HG02943 (cell line): ENCODE measurements at regions not wholly inside any gene's neighbourhood (a gene's known extent, or its start where the extent isn't known, plus 50 kb on each side); places are given as distances from the start of the nearest gene placed in this dataset.
"Not testable (repeated sequence)": the region's sequence is repeated elsewhere in the genome, so short reads cannot be mapped to it uniquely, and the experiment has no call there.

Experiments used
- ATAC-seq: cut with Tn5 transposase; IDR thresholded peaks from one replicate; pipeline ENCODE4 v1.9.1; 2021; ENCODE audit warnings: mild to moderate bottlenecking, low read depth, moderate library complexity; ENCODE audit not compliant: unreplicated experiment

DNA sequence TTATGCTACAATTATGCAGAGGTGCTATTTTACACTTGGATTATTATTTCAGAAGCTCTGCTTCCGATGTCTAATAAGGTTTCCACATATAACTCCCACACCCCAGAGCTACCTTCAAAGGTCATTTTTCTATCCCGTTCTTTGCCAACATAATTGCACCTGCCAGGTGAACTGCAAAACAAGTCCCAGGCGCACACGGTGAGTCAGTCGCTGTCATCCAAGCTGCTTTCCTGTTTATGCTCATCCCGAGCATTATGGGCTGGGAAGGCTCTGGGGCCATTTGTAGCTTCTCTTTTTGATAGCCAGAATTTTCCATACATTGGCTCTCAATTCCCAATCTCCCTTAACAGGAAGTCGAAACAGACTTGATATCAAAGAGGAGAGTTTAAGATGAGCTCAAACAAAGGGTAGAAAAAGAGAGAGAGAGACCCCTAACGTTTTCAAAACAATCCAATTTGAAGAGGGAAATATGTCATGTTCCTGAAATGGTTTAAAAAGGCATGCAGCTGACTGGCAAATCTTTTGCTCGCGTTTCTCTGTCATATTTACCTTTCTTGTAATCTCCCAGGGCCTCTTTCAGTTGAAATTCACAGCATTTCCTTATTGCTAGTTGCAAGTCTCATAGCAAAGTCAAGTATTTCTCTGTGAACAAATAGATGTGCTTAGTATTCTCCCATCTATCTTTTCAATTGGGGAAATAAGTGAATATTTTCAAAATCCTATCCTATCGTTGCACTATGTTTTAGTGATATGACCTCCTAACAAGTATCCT, 815.9 kb downstream of the KCNA4 start:
- ATAC-seq: no peak

DNA sequence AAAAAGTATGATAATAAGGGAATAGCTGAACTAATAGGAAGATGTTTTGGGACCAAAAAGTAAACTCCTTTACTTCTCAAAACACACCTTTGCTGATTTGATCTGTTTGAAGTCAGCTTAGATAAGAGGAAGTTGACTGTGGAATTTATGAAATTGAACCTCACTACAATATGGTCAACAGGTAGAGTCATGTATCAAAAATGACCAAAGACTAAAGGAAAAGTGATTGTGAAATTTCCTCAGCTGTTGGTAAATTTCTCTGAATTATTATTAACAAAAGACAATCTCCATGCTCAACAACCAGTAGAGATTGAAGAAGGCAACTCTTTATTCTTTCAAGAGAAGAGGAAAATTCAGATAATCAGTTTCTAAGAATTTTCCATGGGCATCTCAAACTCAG, 826.5 kb downstream of the KCNA4 start:
- no peak for ATAC-seq

GRCh38 chr11:29187215-29187614, 829.6 kb downstream of the KCNA4 start:
- no peak for ATAC-seq

DNA sequence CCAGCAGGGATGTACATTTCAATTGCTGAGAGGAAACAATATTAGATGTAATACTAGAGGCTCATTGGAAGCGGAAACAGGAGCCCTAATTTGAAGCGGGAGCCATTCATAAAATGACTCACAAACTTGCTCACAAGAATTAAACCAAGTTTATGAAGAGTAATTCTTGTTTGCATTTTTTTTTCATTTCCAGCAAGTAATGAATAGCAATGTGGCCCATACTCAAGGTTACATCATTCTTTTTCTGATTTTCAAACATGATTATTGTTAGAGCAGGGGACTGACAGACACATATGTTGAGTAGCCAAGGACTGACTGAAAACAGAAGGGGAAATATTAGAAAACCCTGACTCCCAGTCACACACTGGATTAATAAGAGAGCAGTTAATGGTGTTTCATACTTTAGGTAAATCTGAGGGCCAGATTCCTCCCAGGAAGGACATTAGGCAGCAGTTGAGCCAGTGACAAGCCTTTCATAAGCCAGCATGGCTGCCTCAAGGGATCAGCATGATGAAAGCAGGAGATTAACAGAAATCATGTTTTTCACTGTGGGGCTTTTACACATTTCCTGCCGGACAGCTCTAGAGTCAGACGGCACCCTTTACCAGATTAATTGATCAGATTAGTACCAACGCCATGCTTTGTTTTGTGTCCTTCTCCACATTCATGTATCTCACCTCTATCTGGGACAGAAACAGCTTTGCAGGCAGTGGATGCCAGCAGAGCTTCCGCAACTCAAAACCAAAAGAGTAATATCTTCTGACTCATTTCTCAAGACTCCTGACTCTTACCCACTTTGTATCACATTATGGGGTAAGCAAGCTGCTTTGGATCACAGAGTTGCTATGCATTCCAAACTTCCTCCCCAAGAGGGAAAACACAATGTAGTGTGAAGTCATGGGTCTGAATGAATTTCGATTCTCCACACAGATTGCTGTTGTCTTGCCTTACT, 831.6 kb downstream of the KCNA4 start:
- no peak for ATAC-seq

- ATAC-seq: no peak
Measured at GRCh38 chr11:29183301-29183700, 833.5 kb downstream of the KCNA4 start.

- ATAC-seq: no peak
Measured at GRCh38 chr11:29173660-29174062, 843.2 kb downstream of the KCNA4 start.

DNA sequence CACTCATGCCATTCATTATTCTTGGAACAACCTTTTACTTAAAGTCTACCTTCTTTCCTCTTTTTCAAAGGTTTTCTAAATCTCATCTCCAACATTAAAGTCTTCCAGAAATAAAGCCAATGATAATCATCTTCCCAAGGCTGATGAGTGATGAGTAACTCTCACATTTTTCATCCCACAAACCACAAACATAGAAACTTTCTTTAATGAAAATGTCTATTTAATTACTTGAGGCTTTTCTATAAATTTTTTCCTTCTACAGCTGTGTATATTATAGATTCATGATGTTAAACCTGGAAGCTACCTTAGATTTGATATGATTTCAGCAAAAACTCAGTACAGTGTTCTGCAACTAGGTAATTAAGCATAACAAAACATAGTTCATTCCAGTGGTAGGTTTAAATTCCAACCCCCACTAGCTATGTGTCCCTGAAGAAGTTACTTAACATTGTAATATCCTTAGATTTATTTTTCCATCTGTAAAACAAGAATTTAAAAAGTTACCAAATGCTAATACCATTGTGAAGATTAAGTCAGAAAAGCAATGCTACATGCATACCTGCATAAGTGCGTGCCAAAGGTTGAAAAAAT, 845.4 kb downstream of the KCNA4 start:
- no peak for ATAC-seq

DNA sequence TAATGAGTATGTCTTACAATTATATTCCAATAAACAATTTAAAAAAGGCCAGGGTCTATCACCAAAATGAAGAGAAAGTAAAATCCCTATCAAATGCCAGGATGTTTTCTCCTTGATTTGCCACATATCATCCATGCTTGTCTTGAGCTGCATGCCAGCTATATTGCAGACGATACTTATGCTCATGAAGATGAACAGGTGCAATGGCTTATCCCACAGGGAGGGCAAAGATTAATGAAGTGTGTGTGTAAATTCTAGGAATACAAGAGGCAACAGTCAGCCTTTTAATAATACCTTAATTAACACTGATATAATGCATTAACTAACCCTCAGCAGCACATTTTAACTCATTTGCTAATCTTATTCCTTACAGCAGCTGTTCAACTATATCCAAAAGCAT, 850.5 kb downstream of the KCNA4 start:
- ATAC-seq: no peak

GRCh38 chr11:29163231-29163630, 853.6 kb downstream of the KCNA4 start:
- no peak for ATAC-seq

DNA sequence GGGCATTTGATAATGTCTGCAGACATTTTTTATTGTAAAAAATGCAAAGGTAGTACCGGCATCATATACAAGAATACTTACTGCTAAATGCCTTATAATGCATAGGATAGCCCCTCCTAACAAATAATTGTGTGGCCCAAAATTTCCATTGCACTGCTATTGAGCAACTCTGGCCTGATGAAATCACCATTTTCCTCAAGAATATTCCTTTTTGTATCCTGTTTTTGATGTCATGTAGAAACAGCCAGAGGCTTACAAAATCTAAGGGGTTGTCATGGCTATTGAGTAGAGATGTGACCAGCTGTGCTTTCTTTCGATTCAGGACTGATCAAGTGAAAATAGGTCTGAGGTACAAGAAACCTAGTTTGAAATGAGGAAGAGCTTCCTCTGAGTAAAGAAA, 854.3 kb downstream of the KCNA4 start:
- no peak for ATAC-seq

- ATAC-seq: no peak
Measured at GRCh38 chr11:29161191-29161590, 855.6 kb downstream of the KCNA4 start.

DNA sequence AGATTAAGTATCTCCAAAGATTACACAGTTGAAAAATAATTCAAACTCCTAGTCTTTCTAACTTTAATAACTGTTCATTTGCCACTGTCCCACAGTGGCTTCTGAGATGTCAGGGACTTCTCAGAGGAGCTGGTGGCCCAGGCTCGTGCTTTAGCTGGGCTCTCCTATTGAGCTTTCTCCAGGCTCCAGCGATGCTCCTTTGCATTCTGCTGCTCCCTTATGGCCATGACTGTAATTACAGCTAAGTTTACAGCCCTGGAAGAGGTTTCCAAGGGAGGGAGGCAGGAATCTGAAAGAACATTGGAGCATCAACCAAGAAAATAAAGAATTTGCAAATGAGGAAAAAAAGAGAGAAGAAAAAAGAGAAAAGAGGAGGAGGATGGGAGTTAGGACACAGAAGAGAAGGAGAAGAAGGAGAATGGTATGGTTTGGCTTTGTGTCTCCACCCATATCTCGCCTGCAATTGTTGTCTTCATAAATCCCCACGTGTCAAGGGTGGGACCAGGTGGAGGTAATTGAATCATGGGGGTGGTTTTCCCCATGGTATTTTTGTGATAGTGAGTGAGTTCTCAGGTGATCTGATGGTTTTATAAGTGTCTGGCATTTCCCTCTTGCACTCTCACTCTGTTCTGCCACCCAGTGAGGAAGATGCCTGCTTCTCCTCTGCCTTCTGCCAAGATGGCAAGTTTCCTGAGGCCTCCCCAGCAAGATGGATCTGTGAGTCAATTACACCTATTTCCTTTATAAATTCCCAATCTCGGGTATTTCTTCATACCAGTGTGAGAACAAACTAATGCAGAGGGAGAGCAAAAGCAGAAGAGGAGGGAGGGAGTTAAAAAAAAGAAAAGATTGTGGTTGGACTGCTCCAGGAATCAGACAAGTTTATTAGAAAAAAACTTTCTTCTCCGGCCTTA, 857.0 kb downstream of the KCNA4 start:
- peak; percentile 63 for ATAC-seq

DNA sequence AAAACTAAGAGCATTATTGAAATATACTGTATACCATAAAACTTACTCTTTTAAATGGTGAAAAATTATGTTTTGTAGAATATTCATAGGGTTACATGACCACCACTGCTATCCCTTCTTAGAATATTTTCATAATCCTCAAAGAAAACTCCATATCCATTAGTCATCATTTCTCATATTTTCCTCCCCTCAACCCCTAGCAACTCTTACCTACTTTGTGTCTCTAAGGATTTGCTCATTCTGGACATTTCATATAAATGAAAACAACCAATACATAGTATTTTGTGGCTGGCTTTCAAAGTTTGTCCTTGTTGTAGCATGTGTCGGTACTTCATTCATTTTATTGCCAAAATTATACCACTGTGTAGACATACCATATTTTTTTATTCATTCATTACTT, 863.8 kb downstream of the KCNA4 start:
- ATAC-seq: no peak

DNA sequence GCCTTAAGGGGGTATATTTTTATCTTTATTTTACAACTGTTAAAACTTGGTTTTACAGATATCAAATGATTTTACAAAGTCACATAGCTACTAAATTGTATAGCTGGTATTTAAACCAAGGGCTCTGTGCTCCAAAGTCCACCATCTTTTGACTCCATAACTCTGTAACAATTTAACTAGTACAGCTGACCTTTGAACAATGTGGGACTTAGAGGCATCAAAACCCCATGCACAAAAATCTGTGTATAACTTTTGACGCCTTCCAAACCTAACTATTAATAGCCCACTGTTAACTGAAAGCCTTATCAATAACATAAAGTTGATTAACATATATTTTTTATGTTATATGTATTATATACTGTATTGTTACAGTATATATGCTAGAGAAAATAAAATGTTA, 874.3 kb downstream of the KCNA4 start:
- ATAC-seq: not testable (repeated sequence)

DNA sequence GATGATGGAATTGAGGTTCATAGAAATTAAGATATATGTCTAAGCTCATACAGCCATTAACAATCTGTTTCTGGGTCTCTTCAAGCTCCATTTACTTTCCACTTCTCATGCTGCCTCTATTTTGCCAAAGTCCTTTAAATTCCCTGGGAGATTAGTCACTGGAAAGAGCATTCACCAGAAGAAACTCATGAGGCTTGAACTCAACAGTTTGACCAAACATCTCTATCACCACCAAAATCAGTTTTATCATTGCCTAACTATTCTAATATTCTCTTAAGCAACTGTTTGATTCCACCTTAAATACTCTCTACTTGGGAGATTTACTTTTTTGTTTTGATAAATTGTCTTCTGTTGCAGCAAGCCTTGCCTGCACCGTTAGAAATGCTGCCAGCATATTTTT, 881.3 kb downstream of the KCNA4 start:
- ATAC-seq: no peak

GRCh38 chr11:29131055-29131454, 885.8 kb downstream of the KCNA4 start:
- no peak for ATAC-seq

DNA sequence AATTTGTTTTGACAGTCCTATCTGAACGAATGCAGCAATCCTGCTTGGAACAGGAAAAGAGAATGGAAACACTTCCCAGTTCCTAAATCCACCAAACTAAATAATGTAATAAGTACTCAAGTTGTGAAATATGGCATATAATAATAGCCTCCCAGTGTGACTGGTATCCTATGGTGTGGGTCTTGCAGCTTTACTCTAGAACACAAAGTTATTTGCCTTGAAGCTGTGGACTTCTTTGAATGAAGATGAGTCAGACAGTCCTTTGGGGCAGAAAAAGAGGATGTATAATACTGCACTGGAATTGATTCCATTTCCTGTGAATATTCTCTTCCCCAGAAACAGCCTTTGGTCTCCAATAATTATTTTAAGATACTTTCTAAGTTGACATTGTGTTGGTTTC, 887.0 kb downstream of the KCNA4 start:
- ATAC-seq: no peak

DNA sequence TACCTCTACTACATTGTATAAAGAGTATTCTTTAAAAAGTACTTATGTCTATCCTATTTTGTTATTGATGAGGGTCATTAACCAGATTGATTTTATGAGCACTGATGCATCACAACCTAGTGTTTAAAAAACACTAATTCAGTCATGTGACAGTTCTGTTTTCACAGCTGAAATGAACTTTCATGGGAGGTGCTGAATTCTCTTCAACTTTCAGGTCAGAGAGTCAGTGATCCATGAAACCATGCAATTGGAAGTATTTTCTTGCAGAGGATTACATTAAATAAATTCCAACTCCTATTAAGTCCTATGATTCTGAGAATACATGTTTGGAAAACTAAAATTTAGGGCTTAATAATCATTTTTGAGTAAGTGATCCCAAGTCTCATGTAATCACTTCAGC, 889.4 kb downstream of the KCNA4 start:
- no peak for ATAC-seq

DNA sequence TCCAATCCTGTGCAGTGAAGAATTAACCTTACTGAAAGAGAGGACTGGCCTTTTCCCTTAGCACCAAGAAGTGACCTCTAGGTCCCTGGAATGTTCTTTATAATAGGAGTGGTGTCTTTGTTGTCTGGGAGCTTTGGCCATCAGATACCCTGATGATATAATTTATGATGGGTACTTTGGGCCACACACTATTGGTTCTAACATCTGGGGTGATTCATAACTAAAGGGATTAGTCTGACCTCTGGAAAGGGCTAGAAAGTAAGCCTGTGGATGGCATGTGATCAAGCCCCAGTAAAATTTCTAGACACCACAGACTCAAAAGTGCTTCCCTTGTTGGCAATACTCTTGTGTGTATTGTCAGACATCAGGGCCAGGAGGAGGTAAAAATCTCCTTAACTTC, 891.2 kb downstream of the KCNA4 start:
- ATAC-seq: no peak

- ATAC-seq: no peak
Measured at GRCh38 chr11:29124470-29124869, 892.4 kb downstream of the KCNA4 start.
